H1 (cell line): ENCODE measurements at regions not wholly inside any gene's neighbourhood (a gene's known extent, or its start where the extent isn't known, plus 50 kb on each side); places are given as distances from the start of the nearest gene placed in this dataset.

Source experiments
- RBBP5 ChIP-seq: IDR thresholded peaks from 2 replicates; pipeline ENCODE4 v1.7.1; 2012; ENCODE audit warnings: low read depth, mild to moderate bottlenecking, inconsistent platforms, low read length, moderate library complexity, borderline replicate concordance
- SP1 ChIP-seq: IDR thresholded peaks from 2 replicates; pipeline ENCODE4 v1.6.1; 2011; ENCODE audit warnings: low read depth, low read length
- SP4 ChIP-seq: IDR thresholded peaks from 2 replicates; pipeline ENCODE4 v1.6.1; 2012; ENCODE audit warnings: low read length, inconsistent platforms
- TAF1 ChIP-seq: IDR thresholded peaks from 2 replicates; pipeline ENCODE4 v1.6.1; 2011; ENCODE audit warnings: mild to moderate bottlenecking, low read depth, low read length
- TEAD4 ChIP-seq: IDR thresholded peaks from 2 replicates; pipeline ENCODE4 v1.6.1; 2012; ENCODE audit warnings: low read depth, low read length, inconsistent platforms, mixed read lengths

- TF ChIP-seq RBBP5 (no peak), SP4 (no peak), TAF1 (no peak), TEAD4 (no peak), SP1 (no peak)
Measured at GRCh38 chr3:180229113-180229512, 192.4 kb upstream of the PEX5L start (continued).
